Adrenal gland (tissue), 9 donors: ENCODE measurements at regions not wholly inside any gene's neighbourhood (a gene's known extent, or its start where the extent isn't known, plus 50 kb on each side); places are given as distances from the start of the nearest gene placed in this dataset.

Source experiments
- DNase-seq, 7 donors: peaks; one replicate each; pipeline ENCODE4 v3.0.0-alpha.2; 2019 to 2020
- H3K27ac ChIP-seq, 5 donors: fragments of 200-600 bp; sonication (generic) in 4 of 5; 1 replicate in 3 of 5; 2 replicates in 2 of 5; pipeline versions ENCODE4 v1.5.1 to v1.8.0; 2016 to 2020; ENCODE audit warnings: mild to moderate bottlenecking in 1 of 5
- H3K27me3 ChIP-seq: fragments of 200-600 bp; 2 replicates; pipeline ENCODE4 v1.8.0; 2021
- H3K36me3 ChIP-seq, 2 donors: fragments of 200-600 bp; replicated peaks in 1 of 2; 1 replicate in 1 of 2; 2 replicates in 1 of 2; pipeline versions ENCODE4 v1.5.1 to v1.8.0; 2018 to 2022
- H3K4me1 ChIP-seq, 2 donors: fragments of 200-600 bp; replicated peaks in 1 of 2; 1 replicate in 1 of 2; 2 replicates in 1 of 2; pipeline versions ENCODE4 v1.5.1 to v1.8.0; 2018 to 2021
- H3K4me3 ChIP-seq, 4 donors: fragments of 200-600 bp; sonication (generic) in 3 of 4; one replicate each; pipeline ENCODE4 v1.5.1; 2016 to 2018
- H3K9me3 ChIP-seq, 3 donors: fragments of 200-600 bp; sonication (generic) in 1 of 3; replicated peaks in 1 of 3; 1 replicate in 2 of 3; 2 replicates in 1 of 3; pipeline versions ENCODE4 v1.5.1 to v1.8.0; 2016 to 2021
- POLR2A ChIP-seq, 2 donors: fragments of 450-650 bp; IDR thresholded peaks; one replicate each; pipeline ENCODE4 v1.6.1; 2017; ENCODE audit warnings: antibody characterized with exemption in 2 of 2, mild to moderate bottlenecking in 2 of 2, moderate library complexity in 1 of 2
- WGBS, 4 donors: extraction: QIAGEN DNeasy Blood & Tissue Kit in 2 of 4; methylation state at CpG; one replicate each; pipeline versions ENCODE4 v1.1.5 to v1.1.7; 2013 to 2017; 5-methylcytosine and 5-hydroxymethylcytosine counted together
- intact Hi-C, 2 donors: fragments of 100-400 bp; cut with DNase I; formaldehyde crosslinking; loops; one replicate each; pipeline versions ENCODE4 v1.14.1 to v1.15.0; 2022 to 2023
- TF ChIP-seq, protein P1 (sequence below), 6 experiments: fragments of 450-650 bp in 4 of 6; fragments of 200-600 bp in 2 of 6; sonication (generic) in 1 of 6; IDR thresholded peaks; 1 replicate in 5 of 6; 2 replicates in 1 of 6; pipeline versions ENCODE4 v1.5.1 to v1.8.0; 2016 to 2021; ENCODE audit warnings: antibody characterized with exemption in 6 of 6, mild to moderate bottlenecking in 2 of 6, moderate library complexity in 1 of 6
- donor health status: healthy with polysubstance abuse.
- donor health status: Bipolar disorder and iron deficiency.
- donor health status: DM: yes; HTN: yes; CAD: no.
- donor health status: DM: no; HTN: no; CAD: no.
- donor health status: DM: no; HTN: no; CAD: no.

DNA sequence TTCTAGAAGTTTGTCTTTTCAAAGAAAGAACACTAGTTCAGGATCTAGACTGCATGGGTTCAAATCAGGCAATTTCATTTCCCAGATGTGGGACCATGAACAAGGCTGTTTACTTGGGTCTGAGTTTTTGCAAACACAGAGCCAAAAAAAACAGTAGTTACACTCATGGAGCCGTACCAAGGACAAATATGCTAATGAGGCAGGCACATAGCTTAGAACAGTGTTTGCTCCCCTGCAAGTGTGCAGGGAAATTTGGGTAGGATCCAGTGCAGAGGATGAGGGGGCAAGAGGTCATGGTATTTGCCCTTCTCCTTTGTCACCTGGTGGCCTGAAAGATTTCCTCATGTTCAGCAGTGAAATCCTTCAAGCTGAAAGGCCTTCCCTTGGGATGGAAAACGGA, 860.4 kb downstream of the VRK1 start:
- intact Hi-C loops = no loop called here
- H3K4me3 ChIP-seq = no peak overlapping the region
- WGBS, 4 donors = 19 to 48% (median 30%) methylated on average over 2 of the region's 2 CpGs
- no peak for DNase-seq
- H3K36me3 ChIP-seq = no peaks in the 10 kb centered on the region
- no peak overlapping the region for H3K27ac ChIP-seq
- TF ChIP-seq, protein P1, sequence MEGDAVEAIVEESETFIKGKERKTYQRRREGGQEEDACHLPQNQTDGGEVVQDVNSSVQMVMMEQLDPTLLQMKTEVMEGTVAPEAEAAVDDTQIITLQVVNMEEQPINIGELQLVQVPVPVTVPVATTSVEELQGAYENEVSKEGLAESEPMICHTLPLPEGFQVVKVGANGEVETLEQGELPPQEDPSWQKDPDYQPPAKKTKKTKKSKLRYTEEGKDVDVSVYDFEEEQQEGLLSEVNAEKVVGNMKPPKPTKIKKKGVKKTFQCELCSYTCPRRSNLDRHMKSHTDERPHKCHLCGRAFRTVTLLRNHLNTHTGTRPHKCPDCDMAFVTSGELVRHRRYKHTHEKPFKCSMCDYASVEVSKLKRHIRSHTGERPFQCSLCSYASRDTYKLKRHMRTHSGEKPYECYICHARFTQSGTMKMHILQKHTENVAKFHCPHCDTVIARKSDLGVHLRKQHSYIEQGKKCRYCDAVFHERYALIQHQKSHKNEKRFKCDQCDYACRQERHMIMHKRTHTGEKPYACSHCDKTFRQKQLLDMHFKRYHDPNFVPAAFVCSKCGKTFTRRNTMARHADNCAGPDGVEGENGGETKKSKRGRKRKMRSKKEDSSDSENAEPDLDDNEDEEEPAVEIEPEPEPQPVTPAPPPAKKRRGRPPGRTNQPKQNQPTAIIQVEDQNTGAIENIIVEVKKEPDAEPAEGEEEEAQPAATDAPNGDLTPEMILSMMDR (IDR thresholded peaks at IDR 0.05) = no peak
- no peak for TF ChIP-seq POLR2A (IDR thresholded peaks at IDR 0.05)
- no peaks in the 10 kb centered on the region for H3K27me3 ChIP-seq
- no peaks in the 10 kb centered on the region for H3K4me1 ChIP-seq
- H3K9me3 ChIP-seq = no peaks in the 10 kb centered on the region

GRCh38 chr14:97687944-97688630, 890.9 kb downstream of the VRK1 start:
- H3K4me1 ChIP-seq = no peaks in the 10 kb centered on the region
- WGBS, 4 donors = 71 to 72% (median 71%) methylated on average over 6 of the region's 6 CpGs
- intact Hi-C loops = no loop called here
- no peak for TF ChIP-seq POLR2A (IDR thresholded peaks at IDR 0.05)
- TF ChIP-seq, protein P1 (IDR thresholded peaks at IDR 0.05) = no peak
- DNase-seq = no peak
- no peak overlapping the region for H3K4me3 ChIP-seq
- H3K27me3 ChIP-seq = no peaks in the 10 kb centered on the region
- H3K27ac ChIP-seq = no peak overlapping the region
- H3K9me3 ChIP-seq = no peaks in the 10 kb centered on the region
- H3K36me3 ChIP-seq = no peaks in the 10 kb centered on the region

DNA sequence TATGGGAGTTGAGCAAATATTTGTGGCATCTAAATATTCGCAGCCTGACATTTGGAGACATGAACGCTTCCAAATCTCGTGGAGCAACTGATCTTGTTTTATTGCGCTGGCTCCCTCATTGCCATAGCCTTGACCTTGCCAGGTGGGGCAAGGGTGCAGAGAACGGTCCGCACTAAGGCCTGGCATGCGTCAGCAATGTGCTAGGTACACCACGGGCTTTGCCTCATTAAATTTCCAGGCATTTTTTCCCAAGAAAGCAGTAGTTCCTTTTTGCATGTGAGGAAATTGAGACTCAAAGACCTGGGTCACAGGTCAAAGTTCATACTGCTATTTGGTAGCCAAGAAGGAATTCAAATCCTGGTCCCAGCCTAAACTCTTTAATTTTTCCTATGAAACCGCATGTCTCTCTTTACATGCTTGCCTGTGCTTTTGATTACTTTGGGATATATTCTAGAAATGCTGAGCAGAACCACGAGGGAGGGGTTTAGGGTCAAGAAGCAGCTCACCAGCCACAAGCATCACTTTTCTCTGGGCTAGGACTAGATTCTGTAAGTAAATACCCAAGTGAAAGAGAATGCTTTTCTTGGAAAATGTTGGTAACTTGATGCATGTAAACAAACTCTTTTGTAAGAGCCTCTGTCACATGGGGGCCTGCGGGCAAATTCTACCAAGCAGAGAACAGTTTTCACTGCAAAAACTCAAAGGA, 891.6 kb downstream of the VRK1 start:
- Histone ChIP-seq H3K4me1 (no peaks in the 10 kb centered on the region), H3K9me3 (no peaks in the 10 kb centered on the region), H3K27ac (no peak overlapping the region), H3K27me3 (no peaks in the 10 kb centered on the region), H3K4me3 (no peak overlapping the region), H3K36me3 (no peaks in the 10 kb centered on the region)
- no peak for TF ChIP-seq POLR2A (IDR thresholded peaks at IDR 0.05)
- TF ChIP-seq, protein P1 (IDR thresholded peaks at IDR 0.05) = no peak
- WGBS, 4 donors = 77 to 85% (median 80%) methylated on average over 10 to 11 of the region's 11 CpGs
- no peak for DNase-seq
- intact Hi-C loops = no loop called here

DNA sequence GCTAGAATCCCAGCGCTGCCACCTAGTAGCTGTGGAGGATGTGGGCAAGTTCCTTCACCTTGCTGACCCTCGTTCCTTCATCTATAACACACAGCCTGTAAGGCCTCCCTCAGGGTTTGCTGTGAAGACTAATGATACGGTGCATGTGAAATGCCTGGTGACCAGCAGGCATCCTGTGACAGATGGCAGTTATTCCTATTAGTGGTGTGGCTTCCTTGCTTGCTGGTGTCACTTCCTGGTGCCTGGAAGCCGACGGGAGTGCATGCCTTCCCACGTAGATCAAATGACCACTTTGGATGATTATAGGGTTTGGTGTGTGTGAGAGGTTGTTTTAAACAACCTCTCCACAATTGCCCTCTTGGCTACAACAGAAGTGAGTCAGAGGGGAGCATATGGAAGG, 894.9 kb downstream of the VRK1 start:
- H3K9me3 ChIP-seq = no peaks in the 10 kb centered on the region
- no peak for DNase-seq
- no peaks in the 10 kb centered on the region for H3K4me1 ChIP-seq
- 45 to 90% (median 52%) methylated on average over 2 to 6 of the region's 6 CpGs for WGBS, 4 donors
- no peak overlapping the region for H3K4me3 ChIP-seq
- no peaks in the 10 kb centered on the region for H3K27me3 ChIP-seq
- H3K36me3 ChIP-seq = no peaks in the 10 kb centered on the region
- H3K27ac ChIP-seq = no peak overlapping the region
- intact Hi-C loops = no loop called here
- TF ChIP-seq, protein P1 (IDR thresholded peaks at IDR 0.05) = no peak
- TF ChIP-seq POLR2A (IDR thresholded peaks at IDR 0.05) = no peak
